ENCODE measurements at regions not wholly inside any gene's neighbourhood (a gene's known extent, or its start where the extent isn't known, plus 50 kb on each side); places are given as distances from the start of the nearest gene placed in this dataset.

- no peak for TF ChIP-seq EZH2phosphoT487 (IDR thresholded peaks at IDR 0.05; ENCODE audit: insufficient read depth, low read depth)
- no peak for TF ChIP-seq EZH2 (IDR thresholded peaks at IDR 0.05; ENCODE audit: insufficient read depth, poor library complexity, severe bottlenecking)
Measured at GRCh38 chr7:67432536-67433234, 436.1 kb downstream of the TYW1 start.

Data from GM23248 (cell line).